H1 (cell line): ENCODE measurements at regions not wholly inside any gene's neighbourhood (a gene's known extent, or its start where the extent isn't known, plus 50 kb on each side); places are given as distances from the start of the nearest gene placed in this dataset.

Experiments used
- GTF2F1 ChIP-seq: IDR thresholded peaks from 2 replicates; pipeline ENCODE4 v1.6.1; 2012; ENCODE audit warnings: low read depth, low read length, improper control_type of control experiment, borderline replicate concordance
- HDAC2 ChIP-seq, 2 experiments: fragments of 300-600 bp in 1 of 2; sonication (generic) in 1 of 2; IDR thresholded peaks; 2 replicates each; pipeline ENCODE4 v1.6.1; 2011 to 2012; ENCODE audit warnings: low read depth in 2 of 2, low read length in 2 of 2, mild to moderate bottlenecking in 2 of 2, moderate library complexity in 2 of 2, borderline replicate concordance in 1 of 2, inconsistent platforms in 1 of 2

DNA sequence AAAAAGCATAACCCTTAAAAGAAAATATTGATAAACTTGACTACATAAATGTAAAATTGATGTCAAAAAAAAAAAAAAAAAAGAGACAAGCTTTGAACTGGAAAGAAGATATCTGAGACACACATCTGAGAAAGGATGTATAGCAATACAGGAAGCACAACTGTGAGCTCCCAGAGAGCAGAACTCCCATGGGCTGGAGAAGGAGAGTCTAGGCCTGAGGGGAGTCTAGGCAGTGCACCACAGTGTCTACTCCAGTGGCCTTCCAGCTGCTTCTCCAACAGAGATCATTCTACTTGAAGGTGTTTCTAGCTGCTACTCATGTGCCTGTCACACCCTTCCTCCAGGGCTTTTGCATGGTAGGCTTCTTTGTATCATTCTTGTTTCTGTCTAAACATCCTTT, 54.2 kb upstream of the SYT9 start:
- TF ChIP-seq HDAC2 (IDR thresholded peaks at IDR 0.05; ENCODE audit: borderline replicate concordance in 1 of 2, low read depth in 2 of 2, low read length in 2 of 2) (no peak), GTF2F1 (no peak)
